ENCODE measurements at regions not wholly inside any gene's neighbourhood (a gene's known extent, or its start where the extent isn't known, plus 50 kb on each side); places are given as distances from the start of the nearest gene placed in this dataset.

DNA sequence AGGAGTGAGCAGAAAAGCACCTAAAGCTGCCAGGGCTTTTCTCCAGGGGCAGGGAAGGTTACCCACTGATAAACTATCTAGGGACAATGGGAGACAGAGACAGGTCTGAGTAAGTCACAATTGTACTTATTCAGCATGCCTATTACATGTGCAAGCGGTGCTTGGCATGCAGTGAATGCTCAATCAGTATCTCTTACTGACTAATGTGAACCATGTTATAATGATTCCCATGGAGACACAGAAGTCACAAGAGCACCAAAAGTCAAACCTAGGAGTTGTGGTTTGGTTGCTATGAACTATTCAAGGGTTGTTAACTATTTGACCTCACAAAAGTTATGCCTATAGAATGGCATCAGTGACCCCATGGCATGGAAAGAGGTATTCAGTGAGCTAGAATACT lies 50.0 kb upstream of the RASGRP1 start:
- DNase-seq (ENCODE audit: low spot score) (no peak), ATAC-seq (ENCODE audit: insufficient number of reproducible peaks, low FRiP score, low read depth) (no peak)
- TF ChIP-seq, protein P1, sequence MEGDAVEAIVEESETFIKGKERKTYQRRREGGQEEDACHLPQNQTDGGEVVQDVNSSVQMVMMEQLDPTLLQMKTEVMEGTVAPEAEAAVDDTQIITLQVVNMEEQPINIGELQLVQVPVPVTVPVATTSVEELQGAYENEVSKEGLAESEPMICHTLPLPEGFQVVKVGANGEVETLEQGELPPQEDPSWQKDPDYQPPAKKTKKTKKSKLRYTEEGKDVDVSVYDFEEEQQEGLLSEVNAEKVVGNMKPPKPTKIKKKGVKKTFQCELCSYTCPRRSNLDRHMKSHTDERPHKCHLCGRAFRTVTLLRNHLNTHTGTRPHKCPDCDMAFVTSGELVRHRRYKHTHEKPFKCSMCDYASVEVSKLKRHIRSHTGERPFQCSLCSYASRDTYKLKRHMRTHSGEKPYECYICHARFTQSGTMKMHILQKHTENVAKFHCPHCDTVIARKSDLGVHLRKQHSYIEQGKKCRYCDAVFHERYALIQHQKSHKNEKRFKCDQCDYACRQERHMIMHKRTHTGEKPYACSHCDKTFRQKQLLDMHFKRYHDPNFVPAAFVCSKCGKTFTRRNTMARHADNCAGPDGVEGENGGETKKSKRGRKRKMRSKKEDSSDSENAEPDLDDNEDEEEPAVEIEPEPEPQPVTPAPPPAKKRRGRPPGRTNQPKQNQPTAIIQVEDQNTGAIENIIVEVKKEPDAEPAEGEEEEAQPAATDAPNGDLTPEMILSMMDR (IDR thresholded peaks at IDR 0.05), result no peak
- Histone ChIP-seq H3K27ac (no peak overlapping the region), H3K27me3 (replicated peaks; ENCODE audit: insufficient read depth) (no peaks in the 10 kb centered on the region), H3K9me3 (no peaks in the 10 kb centered on the region), H3K36me3 (no peaks in the 10 kb centered on the region), H3K4me3 (no peak overlapping the region), H3K4me1 (ENCODE audit: control insufficient read depth in 1 of 2, low read depth in 2 of 2) (no peaks in the 10 kb centered on the region)

DNA sequence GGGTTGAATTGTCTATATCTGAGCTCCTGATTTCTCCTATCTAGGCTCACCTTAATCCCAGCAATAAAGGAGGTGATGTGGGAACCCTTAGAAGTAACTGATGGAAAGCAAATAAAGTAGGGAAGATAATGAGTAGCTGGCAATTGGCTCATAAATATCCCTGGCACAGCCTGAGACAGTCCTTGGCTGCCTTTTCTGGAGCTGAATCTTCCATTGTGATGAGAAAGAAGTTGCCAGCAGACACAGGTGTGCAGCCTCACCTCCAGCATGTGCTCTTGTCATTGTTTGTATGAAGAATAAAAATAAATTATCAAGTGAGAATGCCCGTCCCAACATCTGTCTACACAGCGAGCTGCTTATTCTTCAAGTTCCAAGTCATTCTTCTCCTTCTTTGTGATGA lies 53.2 kb upstream of the RASGRP1 start:
- DNase-seq (ENCODE audit: low spot score), result no peak
- Histone ChIP-seq H3K36me3 (no peaks in the 10 kb centered on the region), H3K27me3 (replicated peaks; ENCODE audit: insufficient read depth) (no peaks in the 10 kb centered on the region), H3K4me3 (no peak overlapping the region), H3K4me1 (ENCODE audit: control insufficient read depth in 1 of 2, low read depth in 2 of 2) (no peaks in the 10 kb centered on the region), H3K9me3 (no peaks in the 10 kb centered on the region), H3K27ac (no peak overlapping the region)
- TF ChIP-seq, protein P1 (IDR thresholded peaks at IDR 0.05), result no peak
- ATAC-seq (ENCODE audit: insufficient number of reproducible peaks, low FRiP score, low read depth), result no peak

DNA sequence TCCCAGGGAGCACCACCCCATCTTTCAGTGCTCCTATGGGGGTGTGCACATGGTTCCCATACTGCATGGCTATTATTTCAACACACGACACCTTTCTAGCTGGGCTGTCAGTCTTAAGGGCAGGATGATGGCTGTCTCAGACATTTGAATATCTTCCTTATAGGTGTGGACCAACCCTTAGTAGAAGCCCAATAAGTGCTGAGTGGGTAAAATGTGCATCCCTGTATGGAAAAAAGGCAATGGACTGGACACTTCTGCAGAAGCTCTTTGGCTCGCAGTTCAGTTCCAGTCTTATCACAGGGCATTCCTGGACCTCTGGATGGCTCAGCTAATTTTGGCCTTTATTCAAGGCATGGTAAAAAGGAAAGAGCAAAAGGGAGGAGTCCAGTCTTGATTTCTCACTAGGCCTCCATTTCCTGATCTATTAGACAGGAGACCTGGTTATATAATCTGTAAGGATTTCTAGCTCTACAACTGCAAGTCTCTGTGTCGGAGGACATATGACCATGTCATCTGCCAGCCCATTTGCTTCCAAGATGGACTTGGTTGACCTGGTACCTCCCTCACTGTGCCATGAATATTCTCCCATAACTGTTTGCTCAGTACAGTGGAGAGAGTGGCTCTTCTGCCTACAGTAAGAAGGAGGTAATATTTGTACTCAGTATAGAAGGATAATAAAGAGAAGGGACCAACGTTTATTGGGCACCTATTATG lies 53.8 kb upstream of the RASGRP1 start:
- no peaks in the 10 kb centered on the region for H3K36me3 ChIP-seq
- TF ChIP-seq, protein P1 (IDR thresholded peaks at IDR 0.05), result no peak
- no peak for ATAC-seq (ENCODE audit: insufficient number of reproducible peaks, low FRiP score, low read depth)
- H3K27ac ChIP-seq, result no peak overlapping the region
- H3K27me3 ChIP-seq (replicated peaks; ENCODE audit: insufficient read depth), result no peaks in the 10 kb centered on the region
- H3K4me1 ChIP-seq (ENCODE audit: control insufficient read depth in 1 of 2, low read depth in 2 of 2), result no peaks in the 10 kb centered on the region
- H3K4me3 ChIP-seq, result no peak overlapping the region
- no peaks in the 10 kb centered on the region for H3K9me3 ChIP-seq
- DNase-seq (ENCODE audit: low spot score), result no peak

DNA sequence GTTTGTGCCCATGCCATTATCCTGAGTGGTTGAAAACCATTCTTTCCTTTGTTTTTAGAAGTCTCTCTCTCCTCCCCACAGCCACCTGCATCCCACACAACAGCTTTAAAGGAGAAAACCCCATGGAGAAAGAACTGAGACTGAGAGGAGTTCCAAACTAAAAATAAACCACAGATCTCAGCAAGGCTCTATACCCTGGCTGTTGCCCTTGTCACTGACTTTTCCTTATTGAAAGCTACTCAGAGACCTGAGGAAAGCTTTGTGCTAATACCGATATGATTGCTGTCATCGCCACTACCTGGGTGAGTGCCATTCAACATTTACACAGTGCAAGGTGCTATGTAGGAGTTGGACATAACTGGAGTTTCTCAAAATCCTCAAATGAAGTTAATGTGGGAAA lies 55.5 kb upstream of the RASGRP1 start:
- Histone ChIP-seq H3K4me3 (no peak overlapping the region), H3K9me3 (no peaks in the 10 kb centered on the region), H3K27ac (no peak overlapping the region), H3K4me1 (ENCODE audit: control insufficient read depth in 1 of 2, low read depth in 2 of 2) (no peaks in the 10 kb centered on the region), H3K36me3 (no peaks in the 10 kb centered on the region), H3K27me3 (replicated peaks; ENCODE audit: insufficient read depth) (no peaks in the 10 kb centered on the region)
- TF ChIP-seq, protein P1 (IDR thresholded peaks at IDR 0.05), result no peak
- no peak for DNase-seq (ENCODE audit: low spot score)
- ATAC-seq (ENCODE audit: insufficient number of reproducible peaks, low FRiP score, low read depth), result no peak

DNA sequence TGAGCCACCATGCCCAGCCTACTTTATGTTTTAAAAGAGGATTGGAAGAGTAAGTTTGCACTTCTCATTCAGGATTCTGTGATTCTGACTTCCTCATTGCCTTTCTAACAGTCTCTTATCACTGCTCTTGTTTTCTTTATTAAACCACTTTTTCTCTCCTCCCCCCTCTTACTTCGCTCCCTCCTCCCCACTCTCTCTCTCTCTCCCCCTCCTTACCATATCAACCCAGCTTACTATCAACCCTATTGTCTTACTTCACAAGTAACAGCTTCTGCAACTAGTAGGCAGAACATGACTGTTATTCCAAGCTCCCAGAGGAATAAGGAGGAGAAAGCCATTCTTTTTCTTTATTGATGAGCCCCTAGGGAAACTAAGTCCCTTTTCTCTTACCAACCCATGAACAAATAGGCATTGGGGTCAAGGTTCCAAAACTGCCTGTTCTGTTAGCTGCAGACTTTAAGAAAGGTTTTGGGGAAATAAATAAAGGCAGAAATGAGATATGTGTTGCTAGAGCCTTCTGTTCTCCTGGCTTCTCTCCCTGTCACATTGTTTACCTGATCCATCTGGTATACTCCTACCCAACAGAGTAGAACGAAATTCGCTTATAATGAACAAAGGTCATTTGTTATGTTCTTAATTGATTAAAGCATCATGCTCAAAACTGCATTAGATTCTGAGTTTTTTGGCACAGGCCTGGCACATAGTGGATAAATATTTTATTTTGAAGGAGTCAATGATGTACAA lies 56.4 kb upstream of the RASGRP1 start:
- no peaks in the 10 kb centered on the region for H3K36me3 ChIP-seq
- H3K27ac ChIP-seq, result no peak overlapping the region
- H3K9me3 ChIP-seq, result no peaks in the 10 kb centered on the region
- no peak for ATAC-seq (ENCODE audit: insufficient number of reproducible peaks, low FRiP score, low read depth)
- no peak overlapping the region for H3K4me3 ChIP-seq
- TF ChIP-seq, protein P1 (IDR thresholded peaks at IDR 0.05), result no peak
- H3K4me1 ChIP-seq (ENCODE audit: control insufficient read depth in 1 of 2, low read depth in 2 of 2), result no peaks in the 10 kb centered on the region
- no peaks in the 10 kb centered on the region for H3K27me3 ChIP-seq (replicated peaks; ENCODE audit: insufficient read depth)
- no peak for DNase-seq (ENCODE audit: low spot score)

Data from thoracic aorta (tissue), 2 donors.